ENCODE measurements at regions not wholly inside any gene's neighbourhood (a gene's known extent, or its start where the extent isn't known, plus 50 kb on each side); places are given as distances from the start of the nearest gene placed in this dataset.
A peak's percentile ranks its signal among the peaks of the same experiment; 100 is the strongest.
"Not testable (repeated sequence)": the region's sequence is repeated elsewhere in the genome, so short reads cannot be mapped to it uniquely, and the experiment has no call there.

GRCh38 chr1:219414250-219414649, 198.7 kb downstream of the ZC3H11B start:
- H3K36me3 ChIP-seq (ENCODE audit: control insufficient read depth, insufficient read depth, low read length), result no peaks in the 10 kb centered on the region
- no peaks in the 10 kb centered on the region for H3K79me2 ChIP-seq (ENCODE audit: control insufficient read depth, insufficient read depth, low read length)
- no peaks in the 10 kb centered on the region for H4K20me1 ChIP-seq (ENCODE audit: control insufficient read depth, extremely low read depth, insufficient read depth, low read length)
- no peak overlapping the region for H3K9ac ChIP-seq (ENCODE audit: insufficient read depth, low read length)
- H3K4me1 ChIP-seq (ENCODE audit: control insufficient read depth, extremely low read depth, insufficient read depth, low read length), result no peaks in the 10 kb centered on the region
- TF ChIP-seq CTCF (conservative IDR thresholded peaks at IDR 0.05 in 1 of 2, IDR thresholded peaks at IDR 0.05 in 1 of 2; ENCODE audit: low read depth in 1 of 2, low read length in 2 of 2), result no peak
- TF ChIP-seq EZH2 (IDR thresholded peaks at IDR 0.05; ENCODE audit: low read length, missing control alignments), result no peak
- H3K9me3 ChIP-seq (ENCODE audit: control insufficient read depth, insufficient read depth, low read depth, low read length), result no peaks in the 10 kb centered on the region
- H2AFZ ChIP-seq (ENCODE audit: low read length), result no peak overlapping the region
- H3K27ac ChIP-seq (ENCODE audit: insufficient read depth, low read length), result no peak overlapping the region
- DNase-seq (ENCODE audit: low read depth in 2 of 2), result no peak
- no peak overlapping the region for H3K4me2 ChIP-seq (ENCODE audit: extremely low read depth, insufficient read depth, low read length)
- no peak overlapping the region for H3K4me3 ChIP-seq (replicated peaks in 1 of 4; ENCODE audit: control extremely low read depth in 1 of 4, insufficient read depth in 1 of 4, low read depth in 3 of 4, low read length in 4 of 4)
- H3K27me3 ChIP-seq (ENCODE audit: control insufficient read depth, insufficient read depth, low read length), result no peaks in the 10 kb centered on the region

- no peak for DNase-seq (ENCODE audit: low read depth in 2 of 2)
- Histone ChIP-seq H3K36me3 (ENCODE audit: control insufficient read depth, insufficient read depth, low read length) (no peaks in the 10 kb centered on the region), H3K4me1 (ENCODE audit: control insufficient read depth, extremely low read depth, insufficient read depth, low read length) (no peaks in the 10 kb centered on the region), H3K4me2 (ENCODE audit: extremely low read depth, insufficient read depth, low read length) (no peak overlapping the region), H3K4me3 (replicated peaks in 1 of 4; ENCODE audit: control extremely low read depth in 1 of 4, insufficient read depth in 1 of 4, low read depth in 3 of 4, low read length in 4 of 4) (no peak overlapping the region), H3K79me2 (ENCODE audit: control insufficient read depth, insufficient read depth, low read length) (no peaks in the 10 kb centered on the region), H3K27me3 (ENCODE audit: control insufficient read depth, insufficient read depth, low read length) (no peaks in the 10 kb centered on the region), H3K9me3 (ENCODE audit: control insufficient read depth, insufficient read depth, low read depth, low read length) (no peaks in the 10 kb centered on the region), H4K20me1 (ENCODE audit: control insufficient read depth, extremely low read depth, insufficient read depth, low read length) (no peaks in the 10 kb centered on the region), H3K27ac (ENCODE audit: insufficient read depth, low read length) (no peak overlapping the region), H2AFZ (ENCODE audit: low read length) (no peak overlapping the region), H3K9ac (ENCODE audit: insufficient read depth, low read length) (no peak overlapping the region)
- TF ChIP-seq EZH2 (IDR thresholded peaks at IDR 0.05; ENCODE audit: low read length, missing control alignments), result no peak
- no peak for TF ChIP-seq CTCF (conservative IDR thresholded peaks at IDR 0.05 in 1 of 2, IDR thresholded peaks at IDR 0.05 in 1 of 2; ENCODE audit: low read depth in 1 of 2, low read length in 2 of 2)
Measured at GRCh38 chr1:219413536-219413935, 199.4 kb downstream of the ZC3H11B start.

GRCh38 chr1:219412772-219413171, 200.1 kb downstream of the ZC3H11B start:
- H3K79me2 ChIP-seq (ENCODE audit: control insufficient read depth, insufficient read depth, low read length), result no peaks in the 10 kb centered on the region
- no peak overlapping the region for H3K27ac ChIP-seq (ENCODE audit: insufficient read depth, low read length)
- DNase-seq (ENCODE audit: low read depth in 2 of 2), result peak in 1 of 2 donors; percentile 71
- H4K20me1 ChIP-seq (ENCODE audit: control insufficient read depth, extremely low read depth, insufficient read depth, low read length), result no peaks in the 10 kb centered on the region
- no peaks in the 10 kb centered on the region for H3K27me3 ChIP-seq (ENCODE audit: control insufficient read depth, insufficient read depth, low read length)
- no peak overlapping the region for H3K9ac ChIP-seq (ENCODE audit: insufficient read depth, low read length)
- no peaks in the 10 kb centered on the region for H3K36me3 ChIP-seq (ENCODE audit: control insufficient read depth, insufficient read depth, low read length)
- no peak overlapping the region for H3K4me3 ChIP-seq (replicated peaks in 1 of 4; ENCODE audit: control extremely low read depth in 1 of 4, insufficient read depth in 1 of 4, low read depth in 3 of 4, low read length in 4 of 4)
- H2AFZ ChIP-seq (ENCODE audit: low read length), result no peak overlapping the region
- no peak overlapping the region for H3K4me2 ChIP-seq (ENCODE audit: extremely low read depth, insufficient read depth, low read length)
- H3K4me1 ChIP-seq (ENCODE audit: control insufficient read depth, extremely low read depth, insufficient read depth, low read length), result no peaks in the 10 kb centered on the region
- no peaks in the 10 kb centered on the region for H3K9me3 ChIP-seq (ENCODE audit: control insufficient read depth, insufficient read depth, low read depth, low read length)
- no peak for TF ChIP-seq EZH2 (IDR thresholded peaks at IDR 0.05; ENCODE audit: low read length, missing control alignments)
- no peak for TF ChIP-seq CTCF (conservative IDR thresholded peaks at IDR 0.05 in 1 of 2, IDR thresholded peaks at IDR 0.05 in 1 of 2; ENCODE audit: low read depth in 1 of 2, low read length in 2 of 2)

GRCh38 chr1:219410721-219411120, 202.2 kb downstream of the ZC3H11B start:
- not testable (repeated sequence) for H3K36me3 ChIP-seq (ENCODE audit: control insufficient read depth, insufficient read depth, low read length); H3K4me2 ChIP-seq (ENCODE audit: extremely low read depth, insufficient read depth, low read length); H3K9ac ChIP-seq (ENCODE audit: insufficient read depth, low read length); H4K20me1 ChIP-seq (ENCODE audit: control insufficient read depth, extremely low read depth, insufficient read depth, low read length); H3K27me3 ChIP-seq (ENCODE audit: control insufficient read depth, insufficient read depth, low read length); H3K27ac ChIP-seq (ENCODE audit: insufficient read depth, low read length); H3K79me2 ChIP-seq (ENCODE audit: control insufficient read depth, insufficient read depth, low read length); H2AFZ ChIP-seq (ENCODE audit: low read length); H3K4me1 ChIP-seq (ENCODE audit: control insufficient read depth, extremely low read depth, insufficient read depth, low read length); H3K4me3 ChIP-seq (replicated peaks in 1 of 4; ENCODE audit: control extremely low read depth in 1 of 4, insufficient read depth in 1 of 4, low read depth in 3 of 4, low read length in 4 of 4); H3K9me3 ChIP-seq (ENCODE audit: control insufficient read depth, insufficient read depth, low read depth, low read length); DNase-seq (ENCODE audit: low read depth in 2 of 2)
